KOPT-K1 (cell line): ENCODE measurements at regions not wholly inside any gene's neighbourhood (a gene's known extent, or its start where the extent isn't known, plus 50 kb on each side); places are given as distances from the start of the nearest gene placed in this dataset.
A peak's percentile ranks its signal among the peaks of the same experiment; 100 is the strongest.

Source experiments
- H3K27ac ChIP-seq: fragments of 200-600 bp; sonication (generic); 2 replicates; pipeline ENCODE4 v1.5.1; 2016; ENCODE audit warnings: antibody characterized with exemption, mild to moderate bottlenecking, low read depth, low read length; ENCODE audit not compliant: poor library complexity, severe bottlenecking
- H3K36me3 ChIP-seq: fragments of 200-600 bp; sonication (generic); 2 replicates; pipeline ENCODE4 v1.5.1; 2017; ENCODE audit warnings: antibody characterized with exemption, mild to moderate bottlenecking, low read length, moderate library complexity; ENCODE audit not compliant: insufficient read depth
- H3K9me3 ChIP-seq: fragments of 200-600 bp; sonication (generic); 2 replicates; pipeline ENCODE4 v1.5.1; 2017; ENCODE audit warnings: antibody characterized with exemption, low read length, mild to moderate bottlenecking; ENCODE audit not compliant: insufficient read depth, poor library complexity, severe bottlenecking

- H3K27ac ChIP-seq = no peak overlapping the region
- H3K9me3 ChIP-seq = no peaks in the 10 kb centered on the region
- H3K36me3 ChIP-seq = no peaks in the 10 kb centered on the region
These were observed 138.9 kb downstream of the TOMM20 start for GRCh38 chr1:234989479-234990327.

- Histone ChIP-seq H3K27ac (no peak overlapping the region), H3K9me3 (no peaks in the 10 kb centered on the region), H3K36me3 (no peaks in the 10 kb centered on the region)
These were observed 139.6 kb downstream of the TOMM20 start for GRCh38 chr1:234989019-234989418.

- no peak overlapping the region for H3K27ac ChIP-seq
- H3K36me3 ChIP-seq = no peaks in the 10 kb centered on the region
- no peaks in the 10 kb centered on the region for H3K9me3 ChIP-seq
These were observed 140.1 kb downstream of the TOMM20 start for GRCh38 chr1:234988536-234988935.

- no peak overlapping the region for H3K27ac ChIP-seq
These were observed 140.5 kb downstream of the TOMM20 start for GRCh38 chr1:234988155-234988517.

DNA sequence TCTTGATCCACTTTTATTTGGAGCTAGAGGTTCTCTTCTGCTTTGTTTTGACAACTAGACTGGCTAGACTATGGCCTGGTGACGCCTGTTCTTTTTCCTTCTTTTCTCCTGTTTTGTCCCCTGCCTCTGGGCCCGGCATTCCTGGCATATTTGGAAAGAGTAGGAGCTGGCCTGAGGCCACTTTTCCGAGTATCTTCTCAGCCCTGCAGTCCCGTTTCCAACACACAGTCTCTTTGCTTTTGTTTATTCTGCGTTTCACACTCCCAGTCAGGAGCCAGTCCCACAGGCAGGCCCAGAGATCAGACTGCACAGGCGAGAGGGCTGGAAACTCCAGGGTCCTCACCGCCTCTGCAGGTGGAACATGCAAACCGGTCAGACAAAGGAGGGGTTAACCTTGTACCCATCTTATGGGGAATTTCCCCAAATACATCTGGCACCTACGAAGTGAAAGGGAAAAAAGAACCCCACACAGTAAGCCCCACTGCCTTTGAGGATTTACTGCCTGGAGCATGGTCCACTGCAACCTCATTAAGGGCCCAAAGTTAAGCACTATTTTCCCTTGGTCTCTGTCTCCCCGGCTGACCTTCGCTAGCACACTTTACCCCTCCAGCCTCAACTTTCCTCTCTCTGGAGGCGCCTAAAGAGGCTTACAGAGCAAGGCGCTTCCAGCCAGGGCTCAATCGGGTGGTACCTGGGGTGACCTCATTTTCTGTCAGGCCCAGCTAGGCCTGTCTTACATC is 141.1 kb downstream of the TOMM20 start:
- H3K27ac ChIP-seq = no peak overlapping the region

More at GRCh38 chr1:234988155-234988517, 140.5 kb downstream of the TOMM20 start:
- Histone ChIP-seq H3K9me3 (no peaks in the 10 kb centered on the region), H3K36me3 (no peaks in the 10 kb centered on the region)

DNA sequence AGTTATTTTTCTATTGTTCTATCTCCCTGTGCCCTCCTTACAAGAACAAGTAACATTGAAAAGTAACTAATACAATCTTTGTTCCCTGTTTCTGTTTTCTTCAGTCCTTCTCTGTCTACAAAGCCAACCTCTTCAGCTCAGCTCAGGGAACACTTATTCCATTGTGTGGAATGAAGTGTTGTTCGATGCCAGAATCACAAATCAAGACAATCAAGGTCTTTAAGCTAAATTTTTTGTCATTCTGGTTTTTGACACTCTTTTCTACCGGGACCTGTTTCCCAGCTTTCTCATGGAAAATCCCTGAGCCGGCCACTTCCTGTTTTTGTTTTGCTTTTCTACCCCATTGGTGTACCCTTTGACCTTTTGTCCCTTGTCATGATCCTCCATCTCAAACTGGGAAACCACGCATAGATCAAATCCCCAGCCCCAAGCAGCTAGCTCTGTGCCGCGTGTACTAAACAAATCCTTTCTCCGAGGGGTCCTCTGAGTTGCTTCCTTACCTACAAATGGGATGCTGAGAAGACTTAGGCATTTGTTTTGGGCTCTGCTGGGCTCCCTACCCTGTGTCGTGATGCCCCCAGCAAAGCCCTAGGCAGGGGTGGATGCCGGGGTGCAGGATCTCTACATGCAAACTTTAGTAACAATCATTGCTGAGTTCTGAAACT is 141.8 kb downstream of the TOMM20 start:
- no peaks in the 10 kb centered on the region for H3K36me3 ChIP-seq
- no peaks in the 10 kb centered on the region for H3K9me3 ChIP-seq
- no peak overlapping the region for H3K27ac ChIP-seq

More for the DNA sequence above, 141.1 kb downstream of the TOMM20 start:
- Histone ChIP-seq H3K36me3 (no peaks in the 10 kb centered on the region), H3K9me3 (no peaks in the 10 kb centered on the region)

DNA sequence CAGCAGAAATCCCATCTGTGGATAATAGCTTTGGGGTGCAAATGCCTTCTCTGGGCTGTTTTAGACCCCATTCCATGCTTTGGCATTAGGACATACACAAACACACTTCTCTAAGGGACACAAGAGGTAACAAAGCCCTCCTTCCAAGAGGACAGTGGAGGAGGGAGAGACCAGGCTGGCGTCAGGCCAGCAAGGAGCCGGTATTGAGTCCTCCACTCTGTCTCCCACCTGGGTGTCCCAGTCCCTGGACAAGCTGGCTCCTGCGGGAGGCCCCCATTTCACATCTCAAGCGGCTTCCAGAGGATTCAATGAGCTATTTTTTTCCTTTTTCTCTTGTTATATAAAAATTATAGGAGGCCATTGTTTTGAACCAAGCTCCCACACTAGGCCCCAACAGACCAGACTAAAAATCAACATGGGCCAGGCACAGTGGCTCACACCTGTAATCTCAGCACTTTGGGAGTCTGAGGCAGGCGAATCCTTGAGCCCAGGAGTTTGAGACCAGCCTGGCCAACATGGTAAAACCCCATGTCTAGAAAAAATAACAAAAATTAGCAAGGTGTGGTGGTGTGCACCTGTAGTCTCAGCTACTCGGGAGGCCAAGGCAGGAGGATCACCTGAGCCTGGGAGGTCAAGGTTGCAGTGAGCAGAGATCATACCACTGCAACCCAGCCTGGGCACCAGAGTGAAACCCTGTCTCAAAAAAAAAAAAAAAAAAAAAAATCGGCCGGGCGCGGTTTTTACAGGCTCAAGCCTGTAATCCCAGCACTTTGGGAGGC is 142.9 kb downstream of the TOMM20 start:
- no peaks in the 10 kb centered on the region for H3K36me3 ChIP-seq
- no peaks in the 10 kb centered on the region for H3K9me3 ChIP-seq
- no peak overlapping the region for H3K27ac ChIP-seq

DNA sequence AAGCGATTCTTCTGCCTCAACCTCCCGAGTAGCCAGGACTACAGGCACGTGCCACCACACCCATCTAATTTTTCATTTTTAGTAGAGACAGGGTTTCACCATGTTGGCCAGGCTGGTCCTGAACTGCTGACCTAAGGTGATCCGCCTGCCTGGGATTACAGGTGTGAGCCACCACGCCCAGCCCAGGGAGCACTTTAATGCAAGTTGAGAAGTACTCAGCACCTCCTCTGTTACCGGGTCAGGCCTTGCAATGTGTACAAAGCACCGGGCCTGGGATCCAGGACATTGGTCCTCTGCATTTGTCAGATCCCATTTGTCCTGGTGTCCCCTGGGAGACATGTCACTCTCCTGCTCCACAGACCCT is 143.6 kb downstream of the TOMM20 start:
- no peak overlapping the region for H3K27ac ChIP-seq
- H3K36me3 ChIP-seq = no peaks in the 10 kb centered on the region
- H3K9me3 ChIP-seq = no peaks in the 10 kb centered on the region

GRCh38 chr1:234983564-234984238 is 144.9 kb downstream of the TOMM20 start:
- H3K9me3 ChIP-seq = no peaks in the 10 kb centered on the region
- no peaks in the 10 kb centered on the region for H3K36me3 ChIP-seq
- no peak overlapping the region for H3K27ac ChIP-seq

DNA sequence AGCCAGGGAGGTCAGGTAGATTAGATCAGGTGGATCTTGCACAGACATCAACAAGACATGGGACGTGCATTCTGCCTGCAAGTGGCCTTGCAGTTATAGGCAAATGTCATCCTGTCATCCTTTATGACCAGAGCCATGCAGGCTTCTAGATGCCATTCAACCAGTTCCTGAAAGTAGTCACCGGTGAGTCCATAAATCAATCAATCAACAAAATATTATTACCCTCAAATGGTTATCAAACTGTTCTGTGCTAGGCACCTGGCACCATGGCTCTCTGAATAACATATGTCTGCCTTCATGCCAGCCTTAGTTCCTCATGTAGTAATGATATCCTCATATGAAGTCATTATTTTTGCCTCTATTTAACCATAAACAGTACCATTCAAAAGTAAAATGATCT is 146.9 kb downstream of the TOMM20 start:
- H3K27ac ChIP-seq = peak overlapping the region; percentile 89
- H3K36me3 ChIP-seq = no peaks in the 10 kb centered on the region
- H3K9me3 ChIP-seq = no peaks in the 10 kb centered on the region

DNA sequence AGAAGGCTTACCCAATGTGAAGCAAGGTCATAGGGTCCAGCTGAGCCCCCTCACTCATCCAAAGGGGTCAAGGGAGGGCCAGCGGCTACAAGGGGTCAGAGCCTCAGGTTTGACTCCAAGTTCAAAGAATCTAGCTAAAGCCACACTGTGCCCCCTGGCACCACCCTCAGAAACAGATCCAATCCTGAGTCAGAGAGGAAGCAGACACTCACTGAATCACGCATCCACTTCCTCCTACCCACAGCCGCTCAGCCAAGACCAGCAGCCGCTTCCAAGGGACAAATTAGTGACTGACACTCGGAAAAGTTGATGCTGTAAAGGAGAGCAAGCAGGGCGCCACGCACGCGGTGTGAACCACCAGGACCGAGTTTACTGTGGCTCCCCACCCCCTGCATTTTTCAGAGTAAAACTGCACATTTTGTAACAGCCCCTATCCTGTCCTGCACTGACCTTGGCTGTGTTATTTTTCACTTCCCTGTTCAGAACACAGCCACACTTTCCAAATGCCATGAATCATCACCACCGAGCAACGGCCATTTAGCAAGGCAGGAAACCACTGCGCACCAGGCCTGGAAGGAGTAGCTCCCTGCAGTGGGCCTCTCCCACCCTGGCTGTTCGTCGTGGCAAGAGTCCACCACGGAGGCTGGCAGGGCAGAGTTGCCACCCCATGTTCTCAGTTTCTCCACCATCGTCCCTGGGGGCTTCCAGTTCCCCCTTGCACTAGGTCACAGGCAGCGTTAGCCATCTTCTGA is 147.8 kb downstream of the TOMM20 start:
- Histone ChIP-seq H3K36me3 (no peaks in the 10 kb centered on the region), H3K27ac (peak overlapping the region; percentile 89), H3K9me3 (no peaks in the 10 kb centered on the region)

DNA sequence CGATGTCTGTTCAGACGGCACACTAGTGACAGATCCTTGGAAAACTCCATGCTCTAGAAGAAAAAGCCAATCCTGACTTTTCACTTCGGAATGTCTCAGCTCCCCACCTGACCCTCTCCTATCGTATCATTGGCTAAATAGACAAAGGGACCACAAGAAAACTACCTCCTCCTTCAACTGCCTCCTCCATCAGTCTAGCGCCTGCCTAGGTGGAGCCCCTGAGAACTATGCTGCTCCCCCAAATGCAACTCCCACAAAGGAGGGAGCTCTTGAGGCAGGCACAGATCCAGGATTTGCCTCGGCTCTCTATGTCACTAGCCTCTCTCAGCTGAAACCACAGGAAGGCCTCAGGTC is 148.4 kb downstream of the TOMM20 start:
- peak overlapping the region; percentile 89 for H3K27ac ChIP-seq
- H3K36me3 ChIP-seq = no peaks in the 10 kb centered on the region
- H3K9me3 ChIP-seq = no peaks in the 10 kb centered on the region

GRCh38 chr1:234979296-234980279 is 149.0 kb downstream of the TOMM20 start:
- H3K27ac ChIP-seq = peak overlapping the region; percentile 89
- no peaks in the 10 kb centered on the region for H3K36me3 ChIP-seq
- H3K9me3 ChIP-seq = no peaks in the 10 kb centered on the region
